CD4-positive, alpha-beta T cell treated with Interleukin-15 for 1 hour (primary cell): ENCODE measurements at regions not wholly inside any gene's neighbourhood (a gene's known extent, or its start where the extent isn't known, plus 50 kb on each side); places are given as distances from the start of the nearest gene placed in this dataset.

ENCODE experiments used
- DNase-seq: peaks from one replicate; pipeline ENCODE4 v3.0.0-alpha.2; 2020

DNA sequence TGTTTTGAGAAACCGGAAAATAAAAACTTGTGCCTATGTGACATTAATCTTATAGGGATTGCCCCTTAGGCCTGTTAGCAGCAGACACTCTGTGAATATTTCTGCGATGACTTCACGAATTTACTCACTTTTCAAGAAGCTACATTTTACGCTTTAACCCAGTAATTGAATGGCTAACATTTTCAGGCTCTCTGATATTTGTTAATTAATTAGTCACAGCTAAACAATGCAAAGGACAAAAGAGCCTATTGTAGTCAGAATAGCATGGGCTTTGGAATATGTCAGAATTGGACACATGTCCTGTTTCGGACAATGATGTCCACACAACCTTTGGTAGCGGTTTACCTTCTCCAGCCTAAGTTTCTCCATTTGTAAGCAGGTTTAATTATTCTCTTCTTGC lies 506.6 kb downstream of the EFNB2 start:
- DNase-seq: no peak

DNA sequence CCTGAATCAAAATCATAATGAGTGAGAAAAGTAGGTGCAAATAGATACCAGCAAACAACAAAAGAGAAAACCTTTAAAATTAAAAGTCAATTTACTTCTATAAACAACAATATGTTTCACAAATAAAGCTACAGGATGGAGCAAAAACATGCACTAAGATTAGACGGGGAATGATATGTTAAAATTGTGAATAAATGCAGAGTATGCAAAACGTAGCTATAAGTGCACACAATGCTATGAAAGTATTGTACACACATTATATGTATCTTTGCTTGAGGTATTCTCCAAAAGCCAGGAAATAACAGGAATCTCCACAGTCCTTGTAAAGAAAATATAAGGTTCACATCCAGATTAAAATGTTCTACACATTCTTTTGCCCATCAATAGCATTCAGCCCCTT lies 523.9 kb downstream of the EFNB2 start:
- no peak for DNase-seq

DNA sequence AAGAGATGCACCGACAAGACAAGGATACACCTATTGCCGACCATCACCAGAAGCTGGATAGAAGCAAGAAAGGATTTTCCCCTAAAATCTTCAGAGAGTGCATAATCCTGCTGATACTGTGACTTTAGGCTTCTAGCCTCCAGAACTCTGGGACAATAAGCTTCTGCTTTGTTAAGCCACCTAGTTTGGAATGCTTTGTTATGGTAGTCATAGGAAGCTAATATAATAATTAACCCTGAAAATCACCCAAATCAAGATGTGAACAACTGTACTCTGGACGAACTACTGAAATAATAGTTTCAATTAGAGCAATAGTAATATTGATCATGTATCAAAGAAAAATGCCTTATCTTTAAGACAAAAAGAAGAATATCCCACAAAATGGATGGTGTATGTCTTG lies 524.6 kb downstream of the EFNB2 start:
- DNase-seq: no peak

DNA sequence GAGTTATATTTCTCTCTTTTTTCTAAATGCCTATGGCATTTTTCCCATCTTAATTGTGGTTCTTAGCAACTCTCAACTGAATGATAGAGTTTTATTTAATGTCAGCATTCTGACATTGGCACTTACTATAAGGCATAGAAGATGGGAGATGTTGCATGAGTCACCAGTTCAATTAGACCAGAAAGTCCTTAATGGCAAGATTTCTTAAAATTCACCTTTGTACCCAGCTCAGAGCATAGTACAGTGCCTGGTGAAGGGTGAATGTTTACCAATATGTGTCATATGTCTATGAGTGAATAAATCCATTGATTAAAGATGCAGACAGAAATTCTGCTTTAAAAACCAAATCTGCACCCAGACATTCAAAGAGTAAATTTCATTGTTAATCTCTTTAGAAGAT lies 526.9 kb downstream of the EFNB2 start:
- DNase-seq: no peak

DNA sequence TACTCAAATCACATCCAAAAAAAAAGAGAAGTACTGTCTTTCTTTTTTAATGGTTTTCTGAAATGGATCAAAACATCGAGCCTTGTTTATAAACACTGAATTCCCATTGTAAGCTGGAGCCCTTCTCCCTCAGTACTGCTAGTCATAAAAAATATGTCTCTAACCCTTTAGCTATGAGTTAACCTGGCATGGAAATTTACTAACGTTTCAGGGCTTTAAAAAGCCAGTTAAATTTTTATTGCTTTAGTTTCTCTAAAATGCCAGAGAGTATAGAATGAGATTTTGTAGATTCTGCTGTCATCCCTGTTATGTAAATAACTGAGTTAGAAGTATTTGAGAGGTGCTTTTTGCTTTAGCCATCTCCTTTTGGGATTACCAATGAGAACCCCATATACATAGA lies 528.3 kb downstream of the EFNB2 start:
- no peak for DNase-seq

DNA sequence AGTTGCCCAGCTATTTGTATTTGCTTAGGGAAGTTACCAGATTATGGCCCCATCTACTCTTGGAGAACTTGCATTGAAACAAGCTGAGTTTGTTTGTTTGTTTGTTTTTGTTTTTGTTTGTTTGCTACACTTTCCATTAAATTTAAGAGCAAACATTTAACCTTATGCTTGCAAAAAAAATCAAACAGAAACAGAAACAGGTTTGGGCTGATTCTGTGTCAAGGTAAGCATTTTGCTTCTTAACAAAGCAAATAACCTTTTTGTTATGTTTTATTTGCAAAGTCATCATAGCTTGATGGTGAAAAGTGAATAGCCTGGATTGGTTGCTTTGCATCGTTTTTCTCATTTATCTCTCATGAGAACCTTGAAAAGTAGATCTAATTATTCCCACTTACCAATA lies 531.8 kb downstream of the EFNB2 start:
- no peak for DNase-seq

DNA sequence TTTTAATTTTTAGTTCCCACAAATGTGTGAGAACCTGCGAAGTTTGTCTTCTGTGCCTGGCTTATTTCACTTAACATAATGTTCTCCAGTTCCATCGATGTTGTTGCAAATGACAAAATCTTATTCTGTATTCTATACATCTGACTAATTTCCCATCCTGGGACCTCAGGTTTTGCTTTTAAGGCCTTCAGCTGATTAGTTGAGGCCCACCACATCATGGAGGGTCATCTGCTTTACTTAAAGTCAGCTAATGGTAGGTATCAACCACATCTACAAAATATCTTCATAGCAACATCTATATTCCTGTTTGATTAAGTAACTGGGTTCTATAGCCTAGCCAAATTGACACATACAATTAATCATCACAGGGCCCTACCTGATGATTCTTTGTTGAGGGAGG lies 534.0 kb downstream of the EFNB2 start:
- DNase-seq: no peak

DNA sequence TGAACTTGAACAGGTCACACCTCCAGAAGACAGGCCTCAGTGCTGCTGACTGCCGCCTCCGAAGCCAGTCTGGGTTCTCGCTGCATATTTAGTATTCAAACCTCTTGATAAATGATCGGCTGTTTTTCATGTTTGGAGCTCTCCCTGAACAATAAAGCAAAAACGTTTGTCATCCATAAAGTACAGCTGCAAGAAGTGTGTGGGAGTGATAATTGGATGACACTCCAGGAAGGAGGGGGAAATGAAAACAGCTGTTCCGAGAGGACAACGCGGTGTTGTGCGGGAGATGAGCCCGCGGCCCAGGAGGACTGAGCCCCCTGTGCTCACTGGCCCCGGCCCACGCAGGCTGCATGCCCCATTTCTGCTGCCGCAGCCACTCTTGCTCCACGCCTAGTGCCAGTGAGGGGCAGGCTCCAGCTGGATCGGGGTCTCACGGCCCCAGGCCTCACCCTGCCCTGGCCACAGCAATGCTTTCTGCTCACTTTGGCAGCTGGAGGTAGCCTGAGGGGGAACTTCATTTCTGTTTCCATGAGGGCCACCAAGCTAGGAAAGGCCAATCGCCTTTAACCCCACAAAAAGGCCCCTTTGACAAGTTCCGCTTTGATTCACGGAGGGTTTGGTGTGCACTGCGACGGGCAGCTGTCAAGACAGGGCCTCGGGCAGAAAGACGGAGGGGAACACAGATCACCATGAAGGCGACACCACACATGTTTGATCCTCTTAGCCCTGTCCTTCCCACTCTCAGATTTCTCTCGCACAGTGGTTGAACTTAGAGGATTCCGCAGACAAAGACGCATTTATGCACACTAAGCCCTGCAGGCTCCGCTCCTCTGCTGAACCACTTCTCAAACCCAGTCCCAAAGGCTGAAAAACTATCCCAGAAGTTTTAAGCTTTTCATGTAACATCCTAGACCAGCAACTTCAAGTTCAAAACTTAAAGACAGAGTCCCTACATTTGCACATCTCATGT lies 537.6 kb downstream of the EFNB2 start:
- no peak for DNase-seq

DNA sequence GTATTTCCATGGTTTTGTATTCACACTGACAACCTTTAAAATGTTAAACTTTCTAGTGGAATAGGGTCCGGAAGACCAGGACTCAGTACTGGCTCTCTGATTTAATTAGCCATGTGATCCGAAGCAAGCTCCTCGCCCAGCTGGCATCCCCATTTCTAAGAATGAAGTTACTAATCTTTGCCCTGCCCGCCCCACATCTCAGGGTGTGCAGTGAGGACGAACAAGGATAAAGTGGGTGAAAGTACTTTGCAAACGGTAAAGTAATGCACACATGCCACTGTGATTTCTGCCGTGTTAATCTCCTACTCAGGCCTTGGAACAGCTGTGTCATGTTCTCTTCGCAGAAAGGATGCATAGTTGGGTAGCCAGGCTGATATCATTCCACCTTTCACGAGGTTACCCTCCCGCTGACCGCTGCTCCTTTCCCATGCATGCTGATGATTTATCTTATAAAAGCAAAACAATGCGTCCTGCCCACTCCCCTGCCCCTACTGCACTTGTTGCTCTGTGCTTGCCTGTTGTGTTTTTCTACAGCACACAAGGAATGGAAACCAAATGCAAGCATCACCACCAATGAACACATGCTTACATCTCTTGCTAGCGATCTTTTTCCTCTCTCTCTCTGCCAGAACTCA lies 539.0 kb downstream of the EFNB2 start:
- DNase-seq: no peak

DNA sequence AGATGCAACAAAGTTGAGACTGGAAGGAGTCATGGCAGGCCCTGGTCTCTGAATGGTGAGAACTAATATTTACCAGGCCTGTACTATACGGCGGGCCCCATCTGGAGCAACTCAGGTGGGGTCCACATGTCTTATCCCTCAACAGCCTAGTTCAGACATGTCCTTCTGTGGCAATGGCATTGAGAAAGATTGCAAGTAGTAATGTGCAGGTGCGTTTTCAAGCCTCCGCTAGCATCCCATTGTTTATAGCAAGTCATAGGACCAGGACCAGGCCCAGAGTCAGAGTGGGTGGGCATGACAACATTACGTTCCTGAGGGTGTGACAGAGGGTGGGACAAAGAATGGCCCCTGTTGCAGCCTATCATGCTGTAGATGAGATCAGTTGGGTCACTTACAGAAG lies 541.1 kb downstream of the EFNB2 start:
- DNase-seq: no peak

DNA sequence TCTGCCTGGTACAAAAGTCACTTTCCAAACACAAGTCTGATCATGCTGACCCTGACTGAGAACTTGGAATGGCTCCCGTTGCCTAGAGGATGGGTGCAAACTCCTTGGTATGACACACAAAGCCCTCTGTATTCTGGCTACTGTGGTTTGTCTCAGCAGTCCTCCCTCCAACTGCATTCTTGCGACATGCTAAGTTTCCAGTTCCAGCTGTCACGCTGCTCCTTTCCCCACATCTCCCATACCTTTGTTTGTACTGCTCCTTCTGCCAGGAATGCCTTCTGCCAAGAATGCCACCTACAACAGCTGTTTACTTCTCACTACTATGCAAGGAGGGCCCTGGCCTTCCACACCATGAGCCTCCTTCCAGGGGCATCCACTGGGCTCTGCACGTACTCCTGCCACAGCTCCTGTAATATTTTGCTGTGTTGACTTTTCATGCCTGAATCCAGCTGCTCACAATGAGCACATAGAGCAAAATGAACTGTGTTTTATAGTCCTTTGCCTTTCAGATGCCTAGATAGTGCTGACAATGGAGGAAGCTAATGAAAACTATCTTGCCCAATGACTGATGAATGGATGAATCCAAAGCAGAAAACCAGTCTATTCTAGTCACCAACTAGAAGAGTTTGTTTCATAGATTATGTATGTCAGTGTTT lies 543.7 kb downstream of the EFNB2 start:
- no peak for DNase-seq

DNA sequence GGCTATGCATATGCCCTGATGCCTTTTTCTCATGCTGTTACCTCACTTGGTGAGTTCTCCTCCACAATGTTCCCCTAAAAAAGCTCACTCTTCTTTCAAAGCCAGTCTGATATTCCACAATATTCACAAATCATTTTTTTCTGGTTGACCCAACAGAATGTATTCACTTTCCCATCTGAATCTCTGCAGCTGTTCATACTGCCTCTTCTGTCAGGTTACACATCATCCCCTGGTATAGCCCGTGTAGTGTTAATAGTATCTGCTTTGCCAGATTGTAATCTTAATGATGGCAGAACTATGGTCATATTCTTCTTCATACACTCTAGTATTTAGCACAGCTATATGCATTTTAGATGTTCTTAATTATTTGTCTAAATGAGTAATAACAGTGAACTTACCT lies 544.3 kb downstream of the EFNB2 start:
- no peak for DNase-seq

DNA sequence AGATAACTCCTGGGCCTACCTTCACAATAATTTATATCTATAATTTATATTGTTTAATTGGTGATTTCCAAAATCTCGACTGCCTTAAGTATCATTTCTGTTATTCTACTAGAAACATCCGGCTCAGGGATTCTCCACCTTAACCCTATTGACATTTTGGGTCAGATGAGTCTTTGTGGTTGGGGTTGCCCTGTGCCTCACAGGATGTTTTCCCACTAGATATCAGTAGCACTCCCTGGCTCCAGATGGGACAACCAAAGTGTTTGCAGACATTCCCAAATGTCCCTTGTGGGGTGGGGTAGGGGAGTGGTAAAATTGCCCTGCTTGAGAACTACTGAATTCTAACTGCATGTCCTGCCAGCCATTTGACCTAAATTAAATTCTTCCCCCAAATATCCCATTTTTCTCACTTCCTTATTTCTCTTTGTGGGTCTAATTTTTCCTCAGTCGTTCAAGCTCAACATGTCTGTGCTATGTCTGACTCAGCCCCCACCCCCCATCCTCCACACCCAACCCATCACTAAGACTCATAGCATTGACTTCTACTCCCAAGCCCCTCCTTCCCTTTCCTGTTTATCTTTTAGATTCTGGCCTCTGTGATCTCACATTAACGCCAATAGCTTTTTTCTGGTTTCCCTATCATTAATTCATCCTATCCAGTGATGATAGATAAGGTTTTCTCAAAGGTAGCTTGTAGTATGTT lies 545.1 kb downstream of the EFNB2 start:
- no peak for DNase-seq

DNA sequence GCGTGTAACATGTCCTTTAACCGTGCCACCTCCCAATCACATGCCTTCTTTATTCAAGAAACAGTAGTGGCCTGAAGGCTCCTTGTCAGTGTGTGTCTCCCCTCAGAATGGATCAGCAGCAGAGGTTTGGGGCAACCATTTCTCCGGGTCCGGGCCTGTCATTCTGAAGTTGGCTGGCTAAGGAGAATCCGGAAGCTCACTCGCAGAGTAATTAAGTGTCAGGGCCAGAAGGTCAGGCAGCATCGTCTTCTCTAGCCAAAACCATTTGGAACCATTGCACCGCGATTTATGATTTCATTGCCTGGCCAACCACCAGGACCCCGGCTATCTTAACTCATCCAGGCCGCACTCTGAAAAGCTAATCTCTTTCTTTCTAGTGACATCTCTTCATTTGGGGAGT lies 550.8 kb downstream of the EFNB2 start:
- DNase-seq: no peak

DNA sequence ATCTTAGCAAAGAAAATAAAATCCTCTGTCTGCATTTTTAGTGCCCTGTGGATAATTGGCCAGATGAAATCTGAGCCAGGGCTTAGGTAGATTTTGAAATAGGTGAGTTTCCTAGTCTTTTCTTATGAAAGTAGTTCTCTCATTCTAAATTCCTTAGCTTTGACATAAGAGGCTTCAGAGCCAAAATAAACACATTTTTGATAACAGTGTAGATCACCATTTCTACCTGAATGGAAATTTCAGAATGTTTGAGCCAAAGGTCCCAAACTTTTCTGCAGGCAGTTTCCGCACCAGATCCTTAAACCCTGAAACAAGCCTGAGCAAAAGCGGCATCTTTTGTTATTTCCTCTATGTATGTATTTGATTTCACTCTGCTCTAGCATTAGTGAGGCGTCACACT lies 551.2 kb downstream of the EFNB2 start:
- DNase-seq: no peak

DNA sequence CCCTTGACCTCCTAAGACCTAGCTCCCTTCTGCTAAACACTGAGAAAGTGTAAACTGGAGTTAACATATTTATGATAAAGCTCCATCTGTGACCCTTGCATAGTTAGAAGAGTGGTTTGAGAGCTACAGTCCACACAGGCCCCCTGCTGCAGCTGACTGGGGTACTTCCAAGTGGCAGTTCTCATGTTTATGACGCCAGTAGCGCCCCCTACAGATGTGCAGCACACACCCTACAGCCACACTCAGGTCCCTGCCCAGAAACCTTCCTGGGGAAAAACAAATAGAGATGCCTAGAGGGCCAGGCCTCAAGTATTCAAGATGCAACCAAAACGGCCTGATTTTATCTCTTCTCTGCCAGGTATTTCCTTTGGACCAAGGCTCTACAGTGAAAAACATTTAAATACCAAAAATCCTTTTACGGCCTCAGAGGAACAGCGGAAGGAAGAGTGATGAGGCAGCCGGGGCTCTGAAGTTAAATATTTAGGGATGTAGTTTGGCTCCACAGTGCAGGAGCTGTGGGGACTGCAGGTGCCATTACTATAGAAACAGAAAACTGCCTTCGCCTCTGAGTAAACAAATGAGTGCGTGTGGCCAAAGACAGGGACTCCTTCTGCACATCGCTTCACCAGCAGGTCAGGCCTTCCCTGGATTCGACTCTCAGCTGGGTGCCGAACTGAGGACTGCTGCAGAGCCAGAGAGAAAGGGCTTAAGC lies 553.1 kb downstream of the EFNB2 start:
- no peak for DNase-seq

DNA sequence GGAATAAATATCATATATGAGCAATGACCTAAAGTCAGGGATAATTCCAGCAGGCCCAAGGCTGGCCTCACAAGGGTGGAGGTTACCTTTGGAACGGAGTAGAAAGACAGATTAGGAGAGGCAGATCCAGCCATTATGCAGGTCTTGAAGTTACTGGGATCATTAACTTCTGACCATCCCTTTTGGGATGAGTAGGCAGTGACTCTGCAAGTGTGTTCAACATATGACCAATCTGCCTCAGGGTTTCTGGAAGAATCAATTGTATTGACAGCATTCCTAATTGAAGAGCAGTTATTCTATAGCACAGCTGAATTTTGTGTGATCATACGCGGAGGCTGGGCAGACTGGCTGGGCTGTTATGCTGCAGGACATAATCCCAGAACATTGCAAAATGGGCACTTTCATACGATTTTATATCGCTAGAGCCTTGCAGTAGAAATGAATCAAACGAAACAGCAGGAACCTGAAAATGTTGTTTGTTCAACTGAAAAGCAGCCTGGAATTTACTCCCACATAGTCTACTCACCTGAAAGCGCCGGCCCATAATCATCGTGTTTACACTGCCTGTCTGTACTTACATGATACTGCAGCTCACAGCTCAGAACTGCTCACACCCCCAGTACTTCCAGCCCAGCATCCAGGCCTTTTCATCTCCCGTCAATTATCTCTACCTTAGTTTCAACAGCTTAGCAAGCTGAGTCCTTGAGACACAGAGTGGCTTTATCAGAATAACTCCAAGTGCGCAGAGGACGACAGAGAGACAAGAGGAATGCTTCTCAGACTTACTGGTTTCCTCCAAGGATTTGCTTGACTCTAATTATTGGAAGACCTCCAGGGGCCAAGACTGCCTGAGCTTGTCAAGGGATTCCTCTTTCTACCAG lies 556.1 kb downstream of the EFNB2 start:
- no peak for DNase-seq

DNA sequence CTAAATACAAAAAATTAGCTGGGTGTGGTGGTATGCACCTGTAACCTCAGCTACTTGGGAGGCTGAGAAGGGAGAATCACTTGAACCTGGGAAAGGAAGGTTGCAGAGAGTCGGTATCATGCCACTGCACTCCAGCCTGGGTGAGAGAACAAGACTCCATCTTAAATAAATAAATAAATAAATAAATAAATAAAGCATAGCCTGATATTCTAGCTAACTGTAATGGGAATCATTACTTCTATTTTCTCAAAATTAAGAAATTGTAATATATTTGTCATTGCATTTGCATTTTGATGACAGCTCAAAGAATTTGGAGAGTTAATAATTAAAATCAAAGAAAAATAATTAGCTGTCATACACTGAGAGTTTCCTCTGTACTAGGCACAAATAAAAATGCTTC lies 561.1 kb downstream of the EFNB2 start:
- DNase-seq: no peak

DNA sequence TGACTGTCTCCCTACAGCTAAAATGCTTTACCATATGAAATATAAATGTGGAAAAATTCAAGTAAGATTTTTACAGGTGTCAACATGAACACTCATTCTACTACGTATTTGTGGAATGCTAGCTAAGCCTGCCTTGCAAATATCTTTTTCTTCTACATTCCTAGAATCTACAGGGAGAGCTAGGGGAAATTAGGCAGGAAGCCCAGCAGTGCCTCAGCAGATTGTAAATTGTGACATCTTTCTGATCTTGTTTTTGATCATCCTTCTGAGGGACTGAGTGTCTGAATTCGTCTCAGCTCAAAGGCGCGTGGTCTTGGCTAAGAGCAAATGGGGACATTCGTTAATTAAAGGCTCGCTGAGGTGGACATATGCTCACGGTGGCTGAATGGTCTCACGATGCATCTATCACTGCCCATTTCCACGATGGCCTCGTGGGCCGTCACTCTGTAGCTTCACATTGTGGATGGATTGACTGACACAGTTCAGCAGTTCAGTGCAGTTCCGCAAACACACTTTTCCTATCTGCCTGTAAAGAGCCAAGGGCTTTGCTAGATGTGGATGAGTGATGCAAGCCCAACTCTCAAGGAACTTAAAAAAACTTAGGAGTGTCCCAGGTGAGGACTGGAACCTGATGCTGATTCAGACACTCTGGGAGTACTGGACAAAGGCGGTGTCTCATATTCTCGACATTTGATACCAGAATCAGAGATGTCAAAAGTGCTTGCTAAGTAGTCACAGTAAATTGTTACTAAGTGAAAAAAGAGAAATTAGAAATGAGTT lies 562.5 kb downstream of the EFNB2 start:
- no peak for DNase-seq

DNA sequence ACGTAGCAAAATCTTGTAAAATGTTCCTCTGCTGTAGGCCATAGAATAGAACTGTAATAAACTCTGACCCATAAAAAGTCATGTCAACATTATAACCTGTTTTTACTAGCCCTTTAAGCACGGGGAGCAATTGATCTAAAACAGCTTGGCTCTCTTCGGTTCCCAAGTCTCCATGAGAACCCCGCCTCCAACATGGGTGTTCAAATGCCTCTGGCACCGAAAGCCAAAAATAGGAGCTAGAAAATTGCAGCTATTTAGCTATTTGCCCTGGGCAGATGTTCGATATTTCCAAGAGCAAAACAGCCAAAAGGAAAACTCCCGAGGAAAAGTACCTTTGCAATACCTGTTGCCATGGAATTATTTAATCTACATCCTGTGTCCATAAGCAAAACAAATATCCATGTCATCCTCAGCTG lies 563.1 kb downstream of the EFNB2 start:
- DNase-seq: no peak

DNA sequence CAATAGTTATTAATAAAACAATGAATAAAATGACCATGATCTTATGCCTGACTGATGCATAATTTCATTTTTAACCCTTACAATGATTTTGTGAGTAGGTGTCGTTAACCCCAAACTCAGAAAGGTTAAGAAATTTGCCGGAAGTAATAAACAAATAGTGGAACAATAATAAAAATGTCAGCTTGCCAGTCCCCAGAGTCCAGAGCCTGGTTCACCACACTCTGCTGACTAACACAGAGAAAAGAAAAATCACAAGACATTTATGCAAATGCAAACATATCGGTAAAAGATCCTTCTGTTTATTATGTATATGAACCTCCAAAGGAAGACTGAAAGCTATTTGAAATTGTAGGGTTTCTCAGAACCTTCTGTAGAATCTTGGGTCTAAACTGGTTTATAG lies 563.7 kb downstream of the EFNB2 start:
- no peak for DNase-seq
